ENCODE measurements at regions not wholly inside any gene's neighbourhood (a gene's known extent, or its start where the extent isn't known, plus 50 kb on each side); places are given as distances from the start of the nearest gene placed in this dataset.

DNA sequence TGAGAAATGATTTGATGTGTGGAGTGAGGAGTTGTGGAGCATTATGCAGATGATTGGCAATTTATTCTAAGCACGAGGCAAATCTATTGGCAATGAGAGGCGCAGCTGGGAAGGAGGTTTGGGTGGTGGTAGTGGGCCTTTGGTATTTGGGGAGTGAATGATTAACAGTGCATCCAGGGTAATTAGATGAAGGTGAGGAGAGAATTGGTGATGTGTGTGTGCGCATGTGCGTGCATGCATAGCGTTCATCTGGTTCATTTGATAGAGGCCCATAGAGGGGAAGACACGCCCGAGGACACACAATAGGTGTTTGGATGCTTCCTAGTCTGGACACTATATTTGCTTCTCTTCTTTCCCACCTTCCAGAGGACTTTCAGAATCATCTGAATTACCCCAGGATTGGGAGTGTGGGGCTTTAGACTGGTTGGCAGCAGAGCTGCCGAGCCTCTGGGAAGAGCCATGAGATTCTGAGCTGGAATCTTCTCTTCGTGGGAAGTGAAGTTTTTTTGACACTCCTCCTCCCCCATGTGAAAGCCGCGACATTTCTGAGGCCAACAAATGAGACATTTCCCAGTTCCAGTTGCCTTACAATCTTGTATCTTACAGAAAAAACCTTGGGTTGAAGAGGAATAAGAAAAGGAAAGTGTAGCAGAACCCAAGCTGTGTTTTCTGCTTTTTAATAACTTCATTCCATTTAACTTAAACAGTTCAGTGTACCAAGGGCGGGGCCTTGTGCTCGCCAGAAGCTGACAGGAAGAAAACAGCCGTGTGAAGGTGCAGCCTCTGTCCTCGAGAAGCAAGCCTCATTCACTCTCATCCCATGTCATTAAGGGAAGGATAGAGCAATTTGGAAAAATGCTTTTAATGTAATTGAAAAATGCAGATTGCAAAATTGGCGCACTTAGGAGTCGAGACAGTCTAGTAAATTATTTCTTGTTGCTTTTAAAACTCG lies 65.2 kb downstream of the SLC25A47 start:
- H3K27ac ChIP-seq (ENCODE audit: low read depth, low read length), result no peak overlapping the region
- no peaks in the 10 kb centered on the region for H3K36me3 ChIP-seq (ENCODE audit: control insufficient read depth in 2 of 4, insufficient read depth in 4 of 4, low read length in 3 of 4)
- no peak overlapping the region for H3K4me2 ChIP-seq (ENCODE audit: insufficient read depth in 1 of 2, low read depth in 2 of 2, low read length in 2 of 2)
- DNase-seq (ENCODE audit: low read depth in 1 of 2, low spot score in 2 of 2), result no peak
- no peak overlapping the region for H2BK5ac ChIP-seq (ENCODE audit: low read depth, low read length)
- FAIRE-seq, result no peak
- no peak overlapping the region for H3K18ac ChIP-seq (ENCODE audit: extremely low read depth, low read length)
- no peaks in the 10 kb centered on the region for H3K27me3 ChIP-seq (replicated peaks in 1 of 4; ENCODE audit: control insufficient read depth in 3 of 4, extremely low read depth in 1 of 4, insufficient read depth in 3 of 4, low read length in 3 of 4)
- H3K56ac ChIP-seq (replicated peaks; ENCODE audit: insufficient read length, low read depth, low read length), result no peak overlapping the region
- no peak overlapping the region for H4K5ac ChIP-seq (ENCODE audit: insufficient read length, low read depth, low read length)
- H3K4me1 ChIP-seq (replicated peaks in 1 of 4; ENCODE audit: control insufficient read depth in 3 of 4, insufficient read depth in 4 of 4, low read length in 3 of 4), result peaks cover 0 to 6% (median under 1%) of the 10 kb centered on the region in 4 experiments; a peak in 2 of 7 replicates
- H3K9me3 ChIP-seq (ENCODE audit: insufficient read depth in 2 of 2, low read depth in 1 of 2, low read length in 1 of 2), result no peaks in the 10 kb centered on the region
- ChIA-PET CTCF (ENCODE audit: partially characterized antibody) (interaction anchor here (0.5 to 10.0 kb wide), 14 partner anchors 8 to 420 kb away, joined by 3 to 119 read pairs (median 6); no protein-coding TSS in a partner anchor), POLR2A (ENCODE audit: partially characterized antibody) (no interaction called here)
- H3K79me1 ChIP-seq (ENCODE audit: low read depth, low read length), result no peaks in the 10 kb centered on the region; the same call in 1 of the 2 replicates
- no peak overlapping the region for H3K4me3 ChIP-seq (ENCODE audit: extremely low read depth in 1 of 4, insufficient read depth in 2 of 4, low read depth in 3 of 4, low read length in 4 of 4)
- no peak overlapping the region for H4K91ac ChIP-seq (replicated peaks; ENCODE audit: insufficient read length, low read length)
- no peak overlapping the region for H3K4ac ChIP-seq (replicated peaks; ENCODE audit: insufficient read length, low read depth, low read length)
- no peak overlapping the region for H2BK120ac ChIP-seq (replicated peaks; ENCODE audit: low read depth, low read length)
- no peak overlapping the region for H2BK20ac ChIP-seq (ENCODE audit: low read length)
- no peak overlapping the region for H4K8ac ChIP-seq (ENCODE audit: extremely low read depth, insufficient read depth, low read length)
- 91% methylated on average over 18 of the region's 18 CpGs; no CpG with 5 or more reads in 1 of the 2 experiments for WGBS, 2 experiments (ENCODE audit: extremely low coverage in 1 of 2, insufficient coverage in 1 of 2, insufficient read length in 1 of 2, insufficient replicate concordance in 2 of 2, low coverage in 1 of 2, low lambda C conversion rate in 2 of 2, missing lambda C conversion rate in 1 of 2)
- H3K9ac ChIP-seq (replicated peaks in 1 of 4; ENCODE audit: extremely low read depth in 1 of 4, low read depth in 3 of 4, low read length in 3 of 4), result no peak overlapping the region
- H2AFZ ChIP-seq (ENCODE audit: low read length), result no peak overlapping the region
- H3K23ac ChIP-seq (ENCODE audit: insufficient read length), result no peak overlapping the region
- no peak overlapping the region for H2BK12ac ChIP-seq (ENCODE audit: low read depth, low read length)
- no peaks in the 10 kb centered on the region; the same call in 1 of the 2 replicates for H3K23me2 ChIP-seq (ENCODE audit: low read depth, low read length)
- no peak overlapping the region for H2AK5ac ChIP-seq (ENCODE audit: low read depth, low read length)
- peaks cover 0 to 6% of the 10 kb centered on the region in 2 experiments; a peak in 1 of 4 replicates for H3K79me2 ChIP-seq (ENCODE audit: control insufficient read depth in 1 of 2, insufficient read depth in 2 of 2, low read length in 2 of 2)
- H3K14ac ChIP-seq (ENCODE audit: insufficient read length), result no peak overlapping the region
- H4K20me1 ChIP-seq (replicated peaks in 1 of 2; ENCODE audit: control insufficient read depth in 1 of 2, insufficient read depth in 2 of 2, low read length in 2 of 2), result no peaks in the 10 kb centered on the region
- H2BK15ac ChIP-seq (ENCODE audit: low read length), result no peak overlapping the region
- TF ChIP-seq SIRT6 (IDR thresholded peaks at IDR 0.05; ENCODE audit: low read length) (no peak), CBX5 (IDR thresholded peaks at IDR 0.05; ENCODE audit: low read depth, low read length) (no peak)
- TF ChIP-seq, protein P1, sequence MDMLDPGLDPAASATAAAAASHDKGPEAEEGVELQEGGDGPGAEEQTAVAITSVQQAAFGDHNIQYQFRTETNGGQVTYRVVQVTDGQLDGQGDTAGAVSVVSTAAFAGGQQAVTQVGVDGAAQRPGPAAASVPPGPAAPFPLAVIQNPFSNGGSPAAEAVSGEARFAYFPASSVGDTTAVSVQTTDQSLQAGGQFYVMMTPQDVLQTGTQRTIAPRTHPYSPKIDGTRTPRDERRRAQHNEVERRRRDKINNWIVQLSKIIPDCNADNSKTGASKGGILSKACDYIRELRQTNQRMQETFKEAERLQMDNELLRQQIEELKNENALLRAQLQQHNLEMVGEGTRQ (IDR thresholded peaks at IDR 0.05; ENCODE audit: low read length), result no peak

Measured in H1 (cell line).